Uterus (tissue), 2 donors: ENCODE measurements at regions not wholly inside any gene's neighbourhood (a gene's known extent, or its start where the extent isn't known, plus 50 kb on each side); places are given as distances from the start of the nearest gene placed in this dataset.

Experiments used
- CTCF ChIP-seq, 4 experiments: fragments of 200-600 bp in 2 of 4; fragments of 450-650 bp in 2 of 4; sonication (generic) in 2 of 4; IDR thresholded peaks; one replicate each; pipeline ENCODE4 v1.5.1; 2016 to 2019; ENCODE audit warnings: antibody characterized with exemption in 4 of 4, mild to moderate bottlenecking in 2 of 4, moderate library complexity in 1 of 4
- POLR2A ChIP-seq, 2 donors: fragments of 450-650 bp; IDR thresholded peaks; one replicate each; pipeline ENCODE4 v1.6.1; 2016; ENCODE audit warnings: antibody characterized with exemption in 2 of 2, mild to moderate bottlenecking in 1 of 2, moderate library complexity in 1 of 2

- TF ChIP-seq CTCF (IDR thresholded peaks at IDR 0.05): no peak
- TF ChIP-seq POLR2A (IDR thresholded peaks at IDR 0.05): no peak
Observed at GRCh38 chr2:215626812-215627281, 191.0 kb upstream of the FN1 start.
